HEK293 (cell line): ENCODE measurements at regions not wholly inside any gene's neighbourhood (a gene's known extent, or its start where the extent isn't known, plus 50 kb on each side); places are given as distances from the start of the nearest gene placed in this dataset.

Source experiments
- CTCF ChIA-PET: fragments of 350-600 bp; formaldehyde crosslinking; extraction: SDS; loops from one replicate; lab custom pipeline; 2021; ENCODE audit warnings: antibody characterized with exemption; lab: Yijun Ruan, JAX
- POLR2A ChIA-PET: fragments of 300-600 bp; formaldehyde crosslinking; extraction: SDS; loops from one replicate; lab custom pipeline; 2020; ENCODE audit warnings: antibody characterized with exemption, inconsistent platforms; lab: Yijun Ruan, JAX
- H3K27ac ChIP-seq: fragments of 200-500 bp; sonication (Bioruptor generic); 2 replicates; pipeline ENCODE4 v1.5.1; 2014; ENCODE audit warnings: low read depth, low read length, control low read depth, inconsistent platforms; ENCODE audit errors: extremely low read depth
- H3K36me3 ChIP-seq, 2 experiments: fragments of 200-500 bp in 1 of 2; sonication (Bioruptor generic) in 1 of 2; 1 replicate in 1 of 2; 2 replicates in 1 of 2; pipeline ENCODE4 v1.5.1; 2014 to 2017; ENCODE audit warnings: inconsistent platforms in 2 of 2, low read length in 2 of 2; ENCODE audit not compliant: control insufficient read depth in 2 of 2, insufficient read depth in 1 of 2
- H3K4me1 ChIP-seq: fragments of 200-500 bp; sonication (Bioruptor generic); 2 replicates; pipeline ENCODE4 v1.5.1; 2014; ENCODE audit warnings: mild to moderate bottlenecking, low read length, inconsistent platforms; ENCODE audit not compliant: control insufficient read depth, insufficient read depth
- H3K4me3 ChIP-seq: 2 replicates; pipeline ENCODE4 v1.5.1; 2011; ENCODE audit warnings: low read depth, mild to moderate bottlenecking, control low read depth, low read length, moderate library complexity
- H3K9me3 ChIP-seq: fragments of 200-500 bp; sonication (Bioruptor generic); 2 replicates; pipeline ENCODE4 v1.5.1; 2014; ENCODE audit warnings: low read depth, low read length, inconsistent platforms; ENCODE audit not compliant: control insufficient read depth, insufficient read depth
- ATF2 ChIP-seq: fragments of 450-650 bp; formaldehyde crosslinking; IDR thresholded peaks from 2 replicates; pipeline ENCODE4 v1.5.1; 2016; ENCODE audit warnings: missing biosample characterization, missing genetic modification characterization, low read depth
- GLIS1 ChIP-seq: fragments of 450-650 bp; formaldehyde crosslinking; IDR thresholded peaks from 2 replicates; pipeline ENCODE4 v1.5.1; 2016; ENCODE audit warnings: missing biosample characterization, missing genetic modification characterization
- HOXC10 ChIP-seq: sonication (generic); formaldehyde crosslinking; IDR thresholded peaks from 2 replicates; pipeline ENCODE4 v1.8.1; 2023; ENCODE audit warnings: mild to moderate bottlenecking, missing genetic modification reagents
- ZBTB49 ChIP-seq: fragments of 450-650 bp; formaldehyde crosslinking; IDR thresholded peaks from 2 replicates; pipeline ENCODE4 v1.5.1; 2016; ENCODE audit warnings: missing biosample characterization, missing genetic modification characterization, low read depth
- ZNF10 ChIP-seq: fragments of 450-650 bp; formaldehyde crosslinking; IDR thresholded peaks from 2 replicates; pipeline ENCODE4 v1.5.1; 2017; ENCODE audit warnings: missing biosample characterization, missing genetic modification characterization
- ZNF112 ChIP-seq: fragments of 450-650 bp; formaldehyde crosslinking; IDR thresholded peaks from 2 replicates; pipeline ENCODE4 v1.5.0; 2017; ENCODE audit warnings: missing biosample characterization, missing genetic modification characterization
- ZNF214 ChIP-seq: fragments of 450-650 bp; formaldehyde crosslinking; IDR thresholded peaks from 2 replicates; pipeline ENCODE4 v1.5.1; 2017; ENCODE audit warnings: missing biosample characterization, mild to moderate bottlenecking, missing genetic modification characterization, borderline replicate concordance
- ZNF221 ChIP-seq: fragments of 450-650 bp; formaldehyde crosslinking; IDR thresholded peaks from 2 replicates; pipeline ENCODE4 v1.5.1; 2017; ENCODE audit warnings: missing biosample characterization, missing genetic modification characterization, borderline replicate concordance
- ZNF280C ChIP-seq: fragments of 450-650 bp; formaldehyde crosslinking; IDR thresholded peaks from 2 replicates; pipeline ENCODE4 v1.5.1; 2016; ENCODE audit warnings: missing biosample characterization, missing genetic modification characterization
- ZNF280D ChIP-seq: fragments of 450-650 bp; formaldehyde crosslinking; IDR thresholded peaks from 2 replicates; pipeline ENCODE4 v1.5.1; 2016; ENCODE audit warnings: missing biosample characterization, missing genetic modification characterization
- ZNF302 ChIP-seq: fragments of 450-650 bp; formaldehyde crosslinking; IDR thresholded peaks from 2 replicates; pipeline ENCODE4 v1.5.1; 2016; ENCODE audit warnings: missing biosample characterization, missing genetic modification characterization, low read depth
- ZNF416 ChIP-seq: fragments of 450-650 bp; formaldehyde crosslinking; IDR thresholded peaks from 2 replicates; pipeline ENCODE4 v1.5.1; 2016; ENCODE audit warnings: missing biosample characterization, missing genetic modification characterization
- ZNF621 ChIP-seq: fragments of 450-650 bp; formaldehyde crosslinking; IDR thresholded peaks from 2 replicates; pipeline ENCODE4 v1.5.1; 2017; ENCODE audit warnings: missing biosample characterization, missing genetic modification characterization
- ZNF670 ChIP-seq: fragments of 450-650 bp; formaldehyde crosslinking; IDR thresholded peaks from 2 replicates; pipeline ENCODE4 v1.5.1; 2016; ENCODE audit warnings: missing biosample characterization, missing genetic modification characterization, low read depth
- ZNF747 ChIP-seq: fragments of 450-650 bp; formaldehyde crosslinking; IDR thresholded peaks from 2 replicates; pipeline ENCODE4 v1.5.1; 2016; ENCODE audit warnings: missing biosample characterization, missing genetic modification characterization
- ZNF791 ChIP-seq: fragments of 450-650 bp; formaldehyde crosslinking; IDR thresholded peaks from 2 replicates; pipeline ENCODE4 v1.5.1; 2016; ENCODE audit warnings: missing biosample characterization, missing genetic modification characterization

GRCh38 chr21:22468893-22469292, 1470.7 kb downstream of the NCAM2 start:
- CTCF ChIA-PET = no interaction called here
- Histone ChIP-seq H3K27ac (no peak overlapping the region), H3K4me3 (no peak overlapping the region), H3K4me1 (no peaks in the 10 kb centered on the region), H3K9me3 (no peaks in the 10 kb centered on the region), H3K36me3 (no peaks in the 10 kb centered on the region)
- POLR2A ChIA-PET = no interaction called here
- TF ChIP-seq ZNF280C = no peak
- no peak for TF ChIP-seq ZNF416 (tag by site-specific recombination)
- TF ChIP-seq ZNF112 (tag by site-specific recombination) = no peak
- TF ChIP-seq ZNF10 (tag by site-specific recombination) = no peak
- no peak for TF ChIP-seq ZBTB49 (tag by site-specific recombination)
- no peak for TF ChIP-seq ATF2 (tag by site-specific recombination)
- no peak for TF ChIP-seq ZNF214 (tag by site-specific recombination)
- no peak for TF ChIP-seq HOXC10 (CRISPR knock-in tag)
- TF ChIP-seq ZNF302 (tag by site-specific recombination) = no peak
- TF ChIP-seq ZNF280D = no peak
- no peak for TF ChIP-seq GLIS1 (tag by site-specific recombination)
- TF ChIP-seq ZNF621 (tag by site-specific recombination) = no peak
- TF ChIP-seq ZNF791 = no peak
- no peak for TF ChIP-seq ZNF747

- no peaks in the 10 kb centered on the region for H3K9me3 ChIP-seq
- H3K4me3 ChIP-seq = no peak overlapping the region
- ChIA-PET POLR2A (no interaction called here), CTCF (interaction anchor here (0.6 kb wide), 1 partner anchor 848 kb away, joined by 4 read pairs; no protein-coding TSS in a partner anchor)
- TF ChIP-seq ZNF670 (tag by site-specific recombination) (no peak), ZNF221 (tag by site-specific recombination) (no peak)
- H3K27ac ChIP-seq = no peak overlapping the region
- no peaks in the 10 kb centered on the region for H3K4me1 ChIP-seq
- no peaks in the 10 kb centered on the region for H3K36me3 ChIP-seq
Observed at GRCh38 chr21:22474403-22474802, 1476.2 kb downstream of the NCAM2 start.
